ENCODE measurements at regions not wholly inside any gene's neighbourhood (a gene's known extent, or its start where the extent isn't known, plus 50 kb on each side); places are given as distances from the start of the nearest gene placed in this dataset.

DNA sequence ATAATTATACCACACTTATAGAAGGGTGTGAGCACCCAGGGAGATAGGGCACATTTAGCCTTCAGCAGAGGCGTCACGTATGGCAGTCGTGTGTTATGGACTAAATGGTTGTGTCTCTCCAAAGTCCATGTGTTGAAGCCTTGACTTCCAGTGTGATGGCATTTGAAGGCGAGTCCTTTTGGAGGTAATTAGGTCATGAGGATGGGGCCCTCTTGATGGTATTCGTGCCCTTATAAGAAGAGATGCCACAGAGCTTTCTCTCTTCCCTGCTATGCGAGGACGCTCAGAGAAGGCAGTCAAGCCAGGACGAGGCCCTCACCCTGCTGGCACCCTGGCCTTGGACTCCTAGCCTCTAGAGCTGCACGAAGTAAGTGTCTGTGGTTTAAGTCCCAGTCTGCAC is 375.0 kb upstream of the C1orf174 start:
- no peak for DNase-seq (ENCODE audit: low read depth)
- Histone ChIP-seq H3K27me3 (ENCODE audit: control insufficient read depth, insufficient read depth, low read length) (no peaks in the 10 kb centered on the region), H3K4me3 (ENCODE audit: low read depth, low read length) (no peak overlapping the region), H3K36me3 (ENCODE audit: control insufficient read depth, insufficient read depth, low read length) (no peaks in the 10 kb centered on the region)
- TF ChIP-seq, protein P1, sequence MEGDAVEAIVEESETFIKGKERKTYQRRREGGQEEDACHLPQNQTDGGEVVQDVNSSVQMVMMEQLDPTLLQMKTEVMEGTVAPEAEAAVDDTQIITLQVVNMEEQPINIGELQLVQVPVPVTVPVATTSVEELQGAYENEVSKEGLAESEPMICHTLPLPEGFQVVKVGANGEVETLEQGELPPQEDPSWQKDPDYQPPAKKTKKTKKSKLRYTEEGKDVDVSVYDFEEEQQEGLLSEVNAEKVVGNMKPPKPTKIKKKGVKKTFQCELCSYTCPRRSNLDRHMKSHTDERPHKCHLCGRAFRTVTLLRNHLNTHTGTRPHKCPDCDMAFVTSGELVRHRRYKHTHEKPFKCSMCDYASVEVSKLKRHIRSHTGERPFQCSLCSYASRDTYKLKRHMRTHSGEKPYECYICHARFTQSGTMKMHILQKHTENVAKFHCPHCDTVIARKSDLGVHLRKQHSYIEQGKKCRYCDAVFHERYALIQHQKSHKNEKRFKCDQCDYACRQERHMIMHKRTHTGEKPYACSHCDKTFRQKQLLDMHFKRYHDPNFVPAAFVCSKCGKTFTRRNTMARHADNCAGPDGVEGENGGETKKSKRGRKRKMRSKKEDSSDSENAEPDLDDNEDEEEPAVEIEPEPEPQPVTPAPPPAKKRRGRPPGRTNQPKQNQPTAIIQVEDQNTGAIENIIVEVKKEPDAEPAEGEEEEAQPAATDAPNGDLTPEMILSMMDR (IDR thresholded peaks at IDR 0.05; ENCODE audit: insufficient read depth, low read length, severe bottlenecking), result no peak
- no peak for FAIRE-seq

DNA sequence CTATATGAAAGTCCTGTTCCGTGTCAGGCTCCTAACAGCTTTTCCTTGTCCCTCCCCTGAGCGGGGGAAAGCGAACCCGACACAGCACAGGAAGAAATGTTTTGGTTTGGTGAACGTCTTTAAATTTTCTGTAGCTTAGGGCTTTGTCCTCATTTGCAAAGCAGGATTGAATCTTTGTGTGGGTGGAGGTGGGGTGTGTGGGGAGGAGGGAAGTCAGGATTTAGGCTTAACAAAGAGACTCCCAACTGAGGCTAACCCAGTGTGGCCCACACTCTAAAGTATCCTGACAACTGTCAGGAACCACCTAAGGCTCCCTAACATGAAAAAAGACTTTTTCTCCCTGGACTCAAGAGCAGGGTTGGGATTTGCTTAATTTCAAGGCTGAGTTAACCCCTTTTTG is 376.2 kb upstream of the C1orf174 start:
- FAIRE-seq (no peak), DNase-seq (ENCODE audit: low read depth) (no peak)
- Histone ChIP-seq H3K27me3 (ENCODE audit: control insufficient read depth, insufficient read depth, low read length) (no peaks in the 10 kb centered on the region), H3K4me3 (ENCODE audit: low read depth, low read length) (no peak overlapping the region), H3K36me3 (ENCODE audit: control insufficient read depth, insufficient read depth, low read length) (no peaks in the 10 kb centered on the region)
- TF ChIP-seq, protein P1 (IDR thresholded peaks at IDR 0.05; ENCODE audit: insufficient read depth, low read length, severe bottlenecking), result no peak

DNA sequence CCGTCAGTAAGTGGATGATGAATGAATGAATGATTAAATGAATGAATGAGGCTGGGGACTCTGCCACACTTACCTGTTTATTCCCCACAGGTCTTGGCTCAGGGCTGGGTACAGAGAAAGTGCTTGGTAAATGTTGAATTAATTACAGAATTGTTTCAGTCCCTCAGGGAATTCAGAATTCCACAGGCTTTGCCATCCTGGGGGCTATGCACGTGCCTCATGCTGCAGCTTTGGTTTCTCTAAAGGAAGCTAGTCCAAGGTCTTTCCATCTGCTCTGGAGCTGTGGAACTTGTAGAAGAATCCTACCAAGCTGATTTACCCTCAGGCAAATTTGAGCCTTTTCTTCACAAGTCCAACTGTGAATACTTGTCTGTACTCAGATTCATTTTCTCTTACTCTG is 376.8 kb upstream of the AJAP1 start:
- H3K27me3 ChIP-seq (ENCODE audit: control insufficient read depth, insufficient read depth, low read length), result no peaks in the 10 kb centered on the region
- DNase-seq (ENCODE audit: low read depth) (no peak), FAIRE-seq (no peak)
- TF ChIP-seq, protein P1 (IDR thresholded peaks at IDR 0.05; ENCODE audit: insufficient read depth, low read length, severe bottlenecking), result no peak
- H3K4me3 ChIP-seq (ENCODE audit: low read depth, low read length), result no peak overlapping the region
- H3K36me3 ChIP-seq (ENCODE audit: control insufficient read depth, insufficient read depth, low read length), result no peaks in the 10 kb centered on the region

- FAIRE-seq (no peak), DNase-seq (ENCODE audit: low read depth) (no peak)
- Histone ChIP-seq H3K27me3 (ENCODE audit: control insufficient read depth, insufficient read depth, low read length) (no peaks in the 10 kb centered on the region), H3K36me3 (ENCODE audit: control insufficient read depth, insufficient read depth, low read length) (no peaks in the 10 kb centered on the region), H3K4me3 (ENCODE audit: low read depth, low read length) (no peak overlapping the region)
- TF ChIP-seq, protein P1 (IDR thresholded peaks at IDR 0.05; ENCODE audit: insufficient read depth, low read length, severe bottlenecking), result no peak
Observed at GRCh38 chr1:4284976-4285375, 369.4 kb upstream of the AJAP1 start.

GRCh38 chr1:4292861-4293260 is 361.5 kb upstream of the AJAP1 start:
- Histone ChIP-seq H3K27me3 (ENCODE audit: control insufficient read depth, insufficient read depth, low read length) (no peaks in the 10 kb centered on the region), H3K4me3 (ENCODE audit: low read depth, low read length) (no peak overlapping the region), H3K36me3 (ENCODE audit: control insufficient read depth, insufficient read depth, low read length) (no peaks in the 10 kb centered on the region)
- no peak for DNase-seq (ENCODE audit: low read depth)
- no peak for FAIRE-seq
- TF ChIP-seq, protein P1 (IDR thresholded peaks at IDR 0.05; ENCODE audit: insufficient read depth, low read length, severe bottlenecking), result no peak

DNA sequence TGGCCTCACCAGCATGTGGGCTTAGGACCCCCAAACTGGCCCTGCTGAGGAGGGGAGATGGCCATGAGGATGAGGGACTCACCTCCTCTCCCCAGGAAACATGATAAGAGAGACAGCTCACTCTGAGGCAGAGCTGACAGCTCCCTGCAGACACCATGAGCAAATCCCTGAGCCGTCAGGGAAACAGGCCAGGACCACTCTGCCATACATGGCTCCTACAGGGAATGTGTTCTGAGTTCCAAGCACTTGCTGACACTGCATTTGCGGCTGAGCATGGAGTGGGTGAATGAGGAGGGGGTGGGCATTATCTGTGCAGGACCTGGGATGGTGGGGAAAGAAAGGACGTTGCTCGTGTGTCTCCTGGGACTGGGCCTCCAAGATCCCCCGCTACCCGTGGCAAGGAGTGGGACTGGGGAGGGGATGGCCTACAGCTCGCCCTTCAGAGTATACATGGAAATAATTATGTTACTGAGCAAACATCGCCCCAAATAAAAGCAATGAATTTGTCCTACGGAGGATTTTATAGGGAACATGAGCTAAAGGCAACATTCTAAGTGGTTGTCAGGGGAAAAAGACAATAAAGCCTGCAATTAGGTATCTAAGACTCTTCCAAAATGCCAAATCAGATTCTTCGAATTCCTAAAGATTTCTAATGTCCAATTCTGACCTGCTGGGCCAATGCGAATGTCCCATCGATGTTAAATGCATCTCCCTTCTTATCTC is 355.9 kb upstream of the AJAP1 start:
- H3K27me3 ChIP-seq (ENCODE audit: control insufficient read depth, insufficient read depth, low read length), result no peaks in the 10 kb centered on the region
- TF ChIP-seq, protein P1 (IDR thresholded peaks at IDR 0.05; ENCODE audit: insufficient read depth, low read length, severe bottlenecking), result no peak
- H3K4me3 ChIP-seq (ENCODE audit: low read depth, low read length), result no peak overlapping the region
- peak; percentile 96 for FAIRE-seq
- no peak for DNase-seq (ENCODE audit: low read depth)
- no peaks in the 10 kb centered on the region for H3K36me3 ChIP-seq (ENCODE audit: control insufficient read depth, insufficient read depth, low read length)
